ENCODE measurements at regions not wholly inside any gene's neighbourhood (a gene's known extent, or its start where the extent isn't known, plus 50 kb on each side); places are given as distances from the start of the nearest gene placed in this dataset.

- DNase-seq: no peak
Measured at GRCh38 chr2:226002438-226002837, 602.9 kb downstream of the NYAP2 start.

- DNase-seq: no peak
Measured at GRCh38 chr2:226001716-226002115, 602.2 kb downstream of the NYAP2 start.

GRCh38 chr2:225999692-226000091 is 600.2 kb downstream of the NYAP2 start:
- DNase-seq: no peak

- no peak for DNase-seq
Measured at GRCh38 chr2:225998653-225999052, 599.1 kb downstream of the NYAP2 start.

GRCh38 chr2:225998116-225998515 is 598.6 kb downstream of the NYAP2 start:
- no peak for DNase-seq

GRCh38 chr2:225996462-225996828 is 596.9 kb downstream of the NYAP2 start:
- no peak for DNase-seq

GRCh38 chr2:225995796-225996461 is 596.4 kb downstream of the NYAP2 start:
- DNase-seq: no peak

GRCh38 chr2:225994748-225995405 is 595.4 kb downstream of the NYAP2 start:
- DNase-seq: no peak

- DNase-seq: no peak
Measured at GRCh38 chr2:225993430-225993829, 593.9 kb downstream of the NYAP2 start.

GRCh38 chr2:225989809-225990208 is 590.3 kb downstream of the NYAP2 start:
- DNase-seq: no peak

GRCh38 chr2:225980372-225980771 is 580.9 kb downstream of the NYAP2 start:
- no peak for DNase-seq

- no peak for DNase-seq
Measured at GRCh38 chr2:225971433-225971832, 571.9 kb downstream of the NYAP2 start.

- DNase-seq: no peak
Measured at GRCh38 chr2:225948903-225949302, 549.4 kb downstream of the NYAP2 start.

GRCh38 chr2:225938991-225939390 is 539.5 kb downstream of the NYAP2 start:
- no peak for DNase-seq

GRCh38 chr2:225937625-225938187 is 538.2 kb downstream of the NYAP2 start:
- no peak for DNase-seq

GRCh38 chr2:225932811-225933413 is 533.4 kb downstream of the NYAP2 start:
- no peak for DNase-seq

- no peak for DNase-seq
Measured at GRCh38 chr2:225930687-225931086, 531.2 kb downstream of the NYAP2 start.

GRCh38 chr2:225920621-225921220 is 521.2 kb downstream of the NYAP2 start:
- DNase-seq: no peak

- DNase-seq: no peak
Measured at GRCh38 chr2:225916692-225917091, 517.2 kb downstream of the NYAP2 start.

- no peak for DNase-seq
Measured at GRCh38 chr2:225911019-225911418, 511.5 kb downstream of the NYAP2 start.

- no peak for DNase-seq
Measured at GRCh38 chr2:225895126-225895525, 495.6 kb downstream of the NYAP2 start.

- no peak for DNase-seq
Measured at GRCh38 chr2:225894236-225894980, 494.9 kb downstream of the NYAP2 start.

GRCh38 chr2:225893151-225893550 is 493.6 kb downstream of the NYAP2 start:
- DNase-seq: no peak

Measured in right hindlimb (tissue), 1 donor.